ENCODE measurements at regions not wholly inside any gene's neighbourhood (a gene's known extent, or its start where the extent isn't known, plus 50 kb on each side); places are given as distances from the start of the nearest gene placed in this dataset.

DNA sequence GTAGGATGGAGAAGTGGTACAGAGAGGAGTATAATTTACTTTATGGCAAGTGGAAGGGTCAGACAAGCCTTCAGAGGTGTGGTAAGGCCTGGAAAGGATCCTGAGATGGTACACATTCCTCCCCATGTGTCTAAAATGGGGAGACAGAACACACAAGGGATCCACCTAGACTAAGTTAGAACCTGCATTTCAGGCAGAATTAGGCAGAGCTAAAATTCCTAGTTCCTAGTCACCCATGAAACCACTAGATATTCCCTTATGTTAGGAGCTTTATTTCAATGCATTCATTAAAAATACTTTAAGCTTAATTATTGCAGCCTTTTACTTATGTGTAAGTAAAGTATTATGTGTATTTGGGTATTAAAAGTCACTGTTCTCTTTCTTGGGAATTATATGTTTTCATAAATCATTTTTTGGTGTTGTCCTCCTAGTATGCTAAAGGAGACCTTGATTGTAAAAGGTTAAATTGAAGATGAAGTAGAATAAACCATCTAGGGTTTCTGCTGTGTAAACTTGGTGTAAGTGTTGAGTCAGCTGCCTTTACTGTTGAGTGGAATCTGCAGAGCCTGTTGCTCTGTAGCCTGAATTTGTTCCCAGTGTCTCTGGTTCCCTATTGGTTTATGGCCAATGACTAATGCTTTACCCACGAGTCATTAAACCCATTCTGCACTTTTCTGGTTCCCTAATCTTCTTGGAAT, 423.2 kb downstream of the ATP23 start:
- peak; percentile 85 for DNase-seq (ENCODE audit: low spot score)
- no peak overlapping the region for H3K27ac ChIP-seq
- ChIA-PET CTCF (interaction anchor here (0.5 kb wide), 1 partner anchor 209 kb away, joined by 5 read pairs; no protein-coding TSS in a partner anchor), POLR2A (ENCODE audit: low non-redundant PET) (no interaction called here)
- TF ChIP-seq, protein P1, sequence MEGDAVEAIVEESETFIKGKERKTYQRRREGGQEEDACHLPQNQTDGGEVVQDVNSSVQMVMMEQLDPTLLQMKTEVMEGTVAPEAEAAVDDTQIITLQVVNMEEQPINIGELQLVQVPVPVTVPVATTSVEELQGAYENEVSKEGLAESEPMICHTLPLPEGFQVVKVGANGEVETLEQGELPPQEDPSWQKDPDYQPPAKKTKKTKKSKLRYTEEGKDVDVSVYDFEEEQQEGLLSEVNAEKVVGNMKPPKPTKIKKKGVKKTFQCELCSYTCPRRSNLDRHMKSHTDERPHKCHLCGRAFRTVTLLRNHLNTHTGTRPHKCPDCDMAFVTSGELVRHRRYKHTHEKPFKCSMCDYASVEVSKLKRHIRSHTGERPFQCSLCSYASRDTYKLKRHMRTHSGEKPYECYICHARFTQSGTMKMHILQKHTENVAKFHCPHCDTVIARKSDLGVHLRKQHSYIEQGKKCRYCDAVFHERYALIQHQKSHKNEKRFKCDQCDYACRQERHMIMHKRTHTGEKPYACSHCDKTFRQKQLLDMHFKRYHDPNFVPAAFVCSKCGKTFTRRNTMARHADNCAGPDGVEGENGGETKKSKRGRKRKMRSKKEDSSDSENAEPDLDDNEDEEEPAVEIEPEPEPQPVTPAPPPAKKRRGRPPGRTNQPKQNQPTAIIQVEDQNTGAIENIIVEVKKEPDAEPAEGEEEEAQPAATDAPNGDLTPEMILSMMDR (conservative IDR thresholded peaks at IDR 0.05; ENCODE audit: low read depth) = no peak

- TF ChIP-seq, protein P1 (conservative IDR thresholded peaks at IDR 0.05; ENCODE audit: low read depth) = no peak
- POLR2A ChIA-PET (ENCODE audit: low non-redundant PET) = no interaction called here
- H3K27ac ChIP-seq = no peak overlapping the region
- CTCF ChIA-PET = interaction anchor here (0.5 kb wide), 1 partner anchor 209 kb away, joined by 5 read pairs; no protein-coding TSS in a partner anchor
- no peak for DNase-seq (ENCODE audit: low spot score)
Measured at GRCh38 chr12:58365087-58365390, 423.7 kb downstream of the ATP23 start.

DNA sequence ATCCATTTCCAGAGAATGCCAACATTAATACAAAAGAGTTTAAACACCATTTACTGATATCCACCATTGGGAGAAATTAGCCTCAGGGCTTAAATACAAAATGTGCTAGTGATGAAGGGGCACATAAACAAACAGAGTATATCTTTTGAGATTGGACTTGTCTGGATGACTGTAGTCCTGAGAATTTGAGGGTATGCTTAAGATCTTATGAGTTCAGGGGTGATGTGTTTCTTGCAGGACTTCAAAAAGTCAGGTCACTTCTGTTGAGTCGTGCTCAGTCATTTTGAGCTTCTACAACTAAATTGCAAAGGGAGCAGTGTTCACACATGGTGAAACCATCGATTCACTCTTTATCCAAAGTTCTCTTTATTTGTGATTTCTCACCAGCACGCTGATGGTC, 425.7 kb downstream of the ATP23 start:
- DNase-seq (ENCODE audit: low spot score) = no peak
- POLR2A ChIA-PET (ENCODE audit: low non-redundant PET) = no interaction called here
- H3K27ac ChIP-seq = no peak overlapping the region
- TF ChIP-seq, protein P1 (conservative IDR thresholded peaks at IDR 0.05; ENCODE audit: low read depth) = no peak
- CTCF ChIA-PET = interaction anchor here (0.6 to 0.7 kb wide), 2 partner anchors 11 to 620 kb away, joined by 3 to 4 read pairs; no protein-coding TSS in a partner anchor

GRCh38 chr12:58368001-58368400, 426.6 kb downstream of the ATP23 start:
- DNase-seq (ENCODE audit: low spot score) = no peak
- TF ChIP-seq, protein P1 (conservative IDR thresholded peaks at IDR 0.05; ENCODE audit: low read depth) = no peak
- ChIA-PET CTCF (interaction anchor here (0.7 kb wide), 2 partner anchors 11 to 797 kb away, joined by 4 read pairs; no protein-coding TSS in a partner anchor), POLR2A (ENCODE audit: low non-redundant PET) (no interaction called here)
- no peak overlapping the region for H3K27ac ChIP-seq

GRCh38 chr12:58369576-58369975, 428.2 kb downstream of the ATP23 start:
- H3K27ac ChIP-seq = no peak overlapping the region
- TF ChIP-seq, protein P1 (conservative IDR thresholded peaks at IDR 0.05; ENCODE audit: low read depth) = no peak
- CTCF ChIA-PET = no interaction called here
- no peak for DNase-seq (ENCODE audit: low spot score)
- POLR2A ChIA-PET (ENCODE audit: low non-redundant PET) = no interaction called here

DNA sequence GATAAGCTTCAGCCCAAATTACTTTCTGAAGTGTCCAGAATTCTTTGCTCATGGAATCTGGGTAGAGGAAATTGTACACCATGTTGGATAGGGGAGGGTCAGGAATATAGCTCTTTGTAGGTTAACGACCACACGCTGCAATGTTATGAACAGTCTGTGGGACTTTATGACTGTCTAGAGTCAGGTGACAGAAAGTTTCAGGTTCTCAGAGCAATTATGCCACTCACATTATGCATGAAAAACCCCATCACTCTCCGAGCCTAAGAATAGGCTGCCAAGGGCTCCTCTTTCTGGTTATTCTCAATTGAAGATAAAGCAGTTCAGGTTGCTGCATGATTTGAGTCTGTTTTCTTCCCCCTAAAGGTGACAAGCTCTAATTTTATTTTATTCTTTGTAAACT, 430.9 kb downstream of the ATP23 start:
- POLR2A ChIA-PET (ENCODE audit: low non-redundant PET) = no interaction called here
- CTCF ChIA-PET = no interaction called here
- TF ChIP-seq, protein P1 (conservative IDR thresholded peaks at IDR 0.05; ENCODE audit: low read depth) = no peak
- no peak overlapping the region for H3K27ac ChIP-seq
- no peak for DNase-seq (ENCODE audit: low spot score)

All from RWPE1 (cell line).